ENCODE measurements at regions not wholly inside any gene's neighbourhood (a gene's known extent, or its start where the extent isn't known, plus 50 kb on each side); places are given as distances from the start of the nearest gene placed in this dataset.

DNA sequence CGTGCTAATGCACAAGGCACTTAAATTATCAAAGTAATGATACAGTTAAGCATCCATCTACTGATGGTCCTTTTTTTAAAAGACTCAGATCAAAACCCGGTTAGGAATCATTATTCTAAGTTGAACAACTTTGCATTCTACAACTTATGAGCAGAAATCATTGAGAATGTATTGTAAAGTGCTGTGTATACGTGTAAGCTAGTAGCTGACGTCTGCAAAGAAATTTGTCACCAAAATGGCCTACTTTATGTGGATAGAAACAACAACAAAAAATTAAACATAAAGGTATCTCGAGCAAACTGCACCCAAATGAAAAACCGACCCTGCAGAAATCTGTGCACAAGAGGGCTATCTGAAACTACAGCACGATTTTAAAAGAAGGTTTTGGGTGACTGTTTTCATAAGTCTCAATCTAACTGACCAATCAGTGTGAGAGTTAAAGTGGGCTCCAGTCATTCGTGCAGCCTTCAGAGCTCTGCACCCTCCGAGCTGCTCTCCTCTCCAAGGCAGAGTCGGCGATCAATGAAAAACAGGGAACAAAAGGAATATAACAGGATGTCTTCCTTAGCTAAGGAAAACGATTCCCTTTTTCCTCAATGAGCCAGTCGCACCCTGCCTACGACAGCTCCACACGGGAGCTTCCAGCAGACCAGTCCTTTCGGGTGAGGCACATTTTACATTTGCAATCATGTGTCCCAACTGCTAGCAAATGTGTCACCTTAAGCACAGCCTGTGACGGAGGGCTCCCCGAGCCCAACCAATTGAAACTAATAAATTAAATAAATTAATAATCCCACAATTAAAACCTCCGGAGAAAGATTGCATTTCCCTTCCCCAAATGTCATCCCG is 200.7 kb upstream of the FOXN3 start:
- TF ChIP-seq CTCF (IDR thresholded peaks at IDR 0.05; ENCODE audit: insufficient read depth, low read length, poor library complexity, severe bottlenecking) = no peak
- TF ChIP-seq EZH2phosphoT487 (conservative IDR thresholded peaks at IDR 0.05; ENCODE audit: low read length) = no peak

Measured in SU-DHL-6 (cell line).